Choroid plexus epithelial cell (primary cell): ENCODE measurements at regions not wholly inside any gene's neighbourhood (a gene's known extent, or its start where the extent isn't known, plus 50 kb on each side); places are given as distances from the start of the nearest gene placed in this dataset.

ENCODE experiments used
- DNase-seq: peaks from one replicate; pipeline ENCODE4 v3.0.0-alpha.2; 2010; ENCODE audit warnings: low read depth
- H3K4me3 ChIP-seq: 2 replicates; pipeline ENCODE4 v1.5.1; 2011; ENCODE audit warnings: low read depth, mild to moderate bottlenecking, control low read depth, low read length, moderate library complexity
- CTCF ChIP-seq: conservative IDR thresholded peaks from 2 replicates; pipeline ENCODE4 v1.5.1; 2011; ENCODE audit warnings: low read depth, mild to moderate bottlenecking, control low read depth, inconsistent platforms, low read length, moderate library complexity

GRCh38 chr16:52294660-52295059 lies 252.3 kb downstream of the TOX3 start:
- DNase-seq = no peak
- TF ChIP-seq CTCF = no peak

DNA sequence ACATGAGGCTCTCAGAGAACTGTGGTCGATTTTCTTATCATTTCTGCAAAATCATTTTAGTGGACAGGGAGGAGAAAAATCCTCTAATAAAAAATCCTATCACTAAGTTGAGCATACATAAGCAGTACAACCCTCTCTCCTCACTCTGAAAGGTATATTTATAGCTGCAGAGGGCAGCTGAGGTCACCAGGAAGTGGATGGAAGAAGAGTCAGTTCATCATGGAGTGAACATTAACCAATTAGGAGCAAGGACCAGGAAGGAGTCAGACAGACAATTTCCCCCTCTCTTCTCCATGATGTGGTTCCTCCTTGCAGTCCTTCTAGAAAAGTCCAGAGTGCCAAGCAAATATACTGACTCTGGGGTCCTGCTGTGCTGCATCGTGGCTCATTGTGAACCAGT lies 253.7 kb downstream of the TOX3 start:
- H3K4me3 ChIP-seq = no peak overlapping the region
- no peak for TF ChIP-seq CTCF
- no peak for DNase-seq

More at GRCh38 chr16:52294660-52295059, 252.3 kb downstream of the TOX3 start:
- H3K4me3 ChIP-seq = no peak overlapping the region

DNA sequence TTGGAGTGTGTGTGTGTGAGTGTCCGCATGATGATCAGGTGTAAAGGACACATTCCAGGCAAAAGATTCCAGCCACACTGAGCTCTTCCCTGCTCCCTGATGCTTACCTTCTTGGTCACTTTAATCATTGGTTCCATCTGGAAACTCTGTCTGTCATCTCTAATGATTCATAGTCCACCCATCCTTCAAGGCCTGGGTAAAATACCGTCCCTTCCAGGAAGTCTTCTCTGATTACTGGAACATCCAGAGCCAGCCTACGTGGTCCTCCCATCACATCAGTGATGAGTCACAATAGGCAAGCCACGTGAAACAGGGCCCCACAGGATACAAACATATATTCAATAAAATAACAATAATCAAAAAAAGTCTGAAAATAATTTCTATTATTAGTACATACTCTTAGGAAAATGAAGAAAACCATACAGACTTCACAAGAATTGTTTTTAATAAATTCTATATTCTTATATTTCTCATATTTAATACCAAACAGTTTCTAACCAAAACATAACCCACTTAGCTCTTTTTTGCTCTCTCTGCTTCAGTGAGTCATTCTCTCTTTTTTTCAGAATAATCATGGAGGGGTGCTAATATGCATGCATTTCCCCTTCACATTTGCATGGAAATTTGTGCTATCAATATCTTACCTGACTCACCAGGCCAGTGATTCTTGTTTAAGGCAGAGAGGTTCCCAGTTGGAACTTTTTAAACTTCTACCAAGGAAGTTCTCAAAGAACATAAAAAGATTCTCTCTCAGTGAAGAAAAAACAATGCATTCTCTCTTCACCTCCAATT lies 263.2 kb downstream of the TOX3 start:
- no peak for TF ChIP-seq CTCF
- H3K4me3 ChIP-seq = no peak overlapping the region
- DNase-seq = no peak

DNA sequence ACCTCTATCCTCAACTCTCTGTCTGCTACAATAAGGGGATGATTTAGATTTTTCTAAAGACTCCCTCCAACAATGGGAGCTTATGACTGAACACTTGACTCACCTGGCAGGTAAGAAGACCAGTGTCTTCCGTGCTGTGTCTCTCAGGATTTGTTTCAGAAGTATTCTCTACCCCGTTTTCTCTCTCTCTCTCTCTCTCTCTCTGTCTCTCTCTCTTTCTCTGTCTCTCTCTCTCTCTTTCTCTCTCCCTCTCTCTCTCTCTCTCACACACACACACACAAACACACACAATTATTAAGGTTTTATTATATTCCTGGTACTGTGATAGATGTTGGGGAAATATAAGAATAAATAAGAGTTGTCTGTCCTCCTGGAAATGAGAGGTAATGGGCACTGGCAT lies 263.9 kb downstream of the TOX3 start:
- H3K4me3 ChIP-seq = no peak overlapping the region
- peak; percentile 57 for DNase-seq
- no peak for TF ChIP-seq CTCF

GRCh38 chr16:52280086-52280485 lies 266.9 kb downstream of the TOX3 start:
- H3K4me3 ChIP-seq = no peak overlapping the region
- TF ChIP-seq CTCF = no peak
- DNase-seq = no peak

- H3K4me3 ChIP-seq = no peak overlapping the region
- TF ChIP-seq CTCF = no peak
- DNase-seq = no peak
Observed at GRCh38 chr16:52271088-52271750, 275.7 kb downstream of the TOX3 start.

DNA sequence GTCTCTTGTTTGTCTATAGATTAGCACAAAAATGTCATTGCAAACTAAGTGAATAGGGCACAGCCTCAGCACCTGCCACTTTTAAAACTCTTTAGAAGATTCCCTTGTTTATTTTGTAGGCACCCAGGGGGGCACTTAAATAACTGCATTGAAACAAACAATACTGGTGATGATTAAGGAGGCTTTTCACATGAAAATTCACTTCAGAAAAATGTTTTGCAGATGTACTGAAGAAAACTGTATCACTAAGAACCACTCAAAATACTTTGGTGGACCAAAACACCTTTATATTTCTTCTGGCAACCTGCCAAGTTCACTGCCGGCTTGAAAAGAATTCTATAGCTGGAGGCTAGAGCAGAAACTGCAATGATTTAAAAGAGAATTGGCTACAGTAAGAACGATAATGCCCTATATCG lies 281.5 kb downstream of the TOX3 start:
- DNase-seq = no peak
- TF ChIP-seq CTCF = no peak
- no peak overlapping the region for H3K4me3 ChIP-seq
